H1 (cell line): ENCODE measurements at regions not wholly inside any gene's neighbourhood (a gene's known extent, or its start where the extent isn't known, plus 50 kb on each side); places are given as distances from the start of the nearest gene placed in this dataset.

Experiments
- CTCF ChIA-PET: fragments of 300-600 bp; sonication (Branson Sonifier 250); formaldehyde crosslinking; loops from one replicate; lab custom pipeline; 2021; ENCODE audit not compliant: partially characterized antibody; lab: Charles Lee
- POLR2A ChIA-PET: fragments of 300-600 bp; sonication (Branson Sonifier 250); formaldehyde crosslinking; loops from one replicate; lab custom pipeline; 2021; ENCODE audit warnings: inconsistent platforms; ENCODE audit not compliant: partially characterized antibody; lab: Charles Lee
- DNase-seq, 2 experiments: peaks; one replicate each; pipeline versions ENCODE4 v3.0.0 to v3.0.0-alpha.2; 2010 to 2022; ENCODE audit warnings: low spot score in 2 of 2, low read depth in 1 of 2, mixed read lengths in 1 of 2
- FAIRE-seq: peaks from 2 replicates; lab custom pipeline; 2011; peaks lifted over from hg19 to GRCh38; lab: Jason Lieb, UNC
- H2AFZ ChIP-seq: 2 replicates; pipeline ENCODE4 v1.8.1; 2012; ENCODE audit warnings: low read length, inconsistent platforms
- H2AK5ac ChIP-seq: 2 replicates; pipeline ENCODE4 v1.6.1; 2013; ENCODE audit warnings: low read depth, low read length
- H2BK120ac ChIP-seq: replicated peaks from 2 replicates; pipeline ENCODE3; 2013; ENCODE audit warnings: low read depth, low read length, inconsistent platforms
- H2BK12ac ChIP-seq: 2 replicates; pipeline ENCODE4 v1.6.1; 2013; ENCODE audit warnings: low read depth, low read length
- H2BK15ac ChIP-seq: 2 replicates; pipeline ENCODE4 v1.6.1; 2013; ENCODE audit warnings: low read length
- H2BK20ac ChIP-seq: 2 replicates; pipeline ENCODE4 v1.6.1; 2013; ENCODE audit warnings: low read length
- H2BK5ac ChIP-seq: 2 replicates; pipeline ENCODE4 v1.6.1; 2013; ENCODE audit warnings: low read depth, low read length
- H3K14ac ChIP-seq: 2 replicates; pipeline ENCODE4 v1.6.1; 2013; ENCODE audit warnings: inconsistent platforms; ENCODE audit not compliant: insufficient read length
- H3K18ac ChIP-seq: 2 replicates; pipeline ENCODE4 v1.6.1; 2013; ENCODE audit warnings: low read length; ENCODE audit errors: extremely low read depth
- H3K23ac ChIP-seq: 2 replicates; pipeline ENCODE4 v1.6.1; 2013; ENCODE audit warnings: inconsistent platforms; ENCODE audit not compliant: insufficient read length
- H3K23me2 ChIP-seq: 2 replicates; pipeline ENCODE4 v1.6.1; 2013; ENCODE audit warnings: low read depth, low read length
- H3K27ac ChIP-seq: 2 replicates; pipeline ENCODE4 v1.6.1; 2011; ENCODE audit warnings: low read depth, low read length, inconsistent platforms
- H3K27me3 ChIP-seq, 4 experiments: replicated peaks in 1 of 4; 1 replicate in 1 of 4; 2 replicates in 3 of 4; pipeline versions ENCODE4 v1.6.1 to v1.8.1; 2011 to 2013; ENCODE audit warnings: low read length in 3 of 4, mild to moderate bottlenecking in 3 of 4, inconsistent platforms in 2 of 4, mixed read lengths in 2 of 4, moderate library complexity in 1 of 4; ENCODE audit not compliant: control insufficient read depth in 3 of 4, insufficient read depth in 3 of 4; ENCODE audit errors: extremely low read depth in 1 of 4
- H3K36me3 ChIP-seq, 4 experiments: 2 replicates each; pipeline versions ENCODE4 v1.6.1 to v1.8.1; 2011 to 2013; ENCODE audit warnings: mild to moderate bottlenecking in 4 of 4, low read length in 3 of 4, moderate library complexity in 2 of 4, control low read depth in 1 of 4, inconsistent platforms in 1 of 4; ENCODE audit not compliant: insufficient read depth in 4 of 4, control insufficient read depth in 2 of 4
- H3K4ac ChIP-seq: replicated peaks from 2 replicates; pipeline ENCODE3; 2013; ENCODE audit warnings: low read length, low read depth, mixed read lengths, inconsistent platforms; ENCODE audit not compliant: insufficient read length
- H3K4me1 ChIP-seq, 4 experiments: replicated peaks in 1 of 4; 1 replicate in 1 of 4; 2 replicates in 3 of 4; pipeline versions ENCODE4 v1.6.1 to v1.8.1; 2011 to 2013; ENCODE audit warnings: low read length in 3 of 4, inconsistent platforms in 2 of 4, mixed read lengths in 1 of 4; ENCODE audit not compliant: insufficient read depth in 4 of 4, control insufficient read depth in 3 of 4
- H3K4me2 ChIP-seq, 2 experiments: 2 replicates each; pipeline versions ENCODE4 v1.6.1 to v1.8.1; 2011 to 2013; ENCODE audit warnings: low read depth in 2 of 2, low read length in 2 of 2, control low read depth in 1 of 2, inconsistent platforms in 1 of 2, mild to moderate bottlenecking in 1 of 2; ENCODE audit not compliant: insufficient read depth in 1 of 2
- H3K4me3 ChIP-seq, 4 experiments: fragments of 200-600, 300-600 bp in 1 of 4; sonication (generic), shearing (Covaris generic), sonication (Bioruptor Twin) in 1 of 4; 2 replicates each; pipeline versions ENCODE4 v1.5.1 to v1.8.1; 2011 to 2016; ENCODE audit warnings: low read length in 4 of 4, low read depth in 3 of 4, control low read depth in 2 of 4, inconsistent platforms in 2 of 4, mild to moderate bottlenecking in 2 of 4, mixed read lengths in 1 of 4, moderate library complexity in 1 of 4; ENCODE audit not compliant: insufficient read depth in 2 of 4; ENCODE audit errors: extremely low read depth in 1 of 4
- H3K56ac ChIP-seq: replicated peaks from 2 replicates; pipeline ENCODE3; 2013; ENCODE audit warnings: low read depth, mild to moderate bottlenecking, mixed read lengths, low read length, inconsistent platforms; ENCODE audit not compliant: insufficient read length
- H3K79me1 ChIP-seq: 2 replicates; pipeline ENCODE4 v1.6.1; 2013; ENCODE audit warnings: low read depth, low read length, control low read depth
- H3K79me2 ChIP-seq, 2 experiments: 2 replicates each; pipeline versions ENCODE4 v1.6.1 to v1.8.1; 2012 to 2013; ENCODE audit warnings: low read length in 2 of 2, mild to moderate bottlenecking in 2 of 2, inconsistent platforms in 1 of 2; ENCODE audit not compliant: insufficient read depth in 2 of 2, control insufficient read depth in 1 of 2
- H3K9ac ChIP-seq, 4 experiments: replicated peaks in 1 of 4; 1 replicate in 1 of 4; 2 replicates in 3 of 4; pipeline versions ENCODE4 v1.6.1 to v1.8.1; 2011 to 2013; ENCODE audit warnings: low read depth in 3 of 4, low read length in 3 of 4, control low read depth in 2 of 4, mild to moderate bottlenecking in 2 of 4, moderate library complexity in 2 of 4, inconsistent platforms in 1 of 4; ENCODE audit errors: extremely low read depth in 1 of 4
- H3K9me3 ChIP-seq, 2 experiments: 2 replicates each; pipeline versions ENCODE4 v1.6.1 to v1.8.1; 2012 to 2013; ENCODE audit warnings: mild to moderate bottlenecking in 2 of 2, moderate library complexity in 2 of 2, control low read depth in 1 of 2, inconsistent platforms in 1 of 2, low read depth in 1 of 2, low read length in 1 of 2, mixed read lengths in 1 of 2; ENCODE audit not compliant: insufficient read depth in 2 of 2
- H4K20me1 ChIP-seq, 2 experiments: replicated peaks in 1 of 2; 2 replicates each; pipeline versions ENCODE3 to v1.8.1; 2011 to 2013; ENCODE audit warnings: inconsistent platforms in 2 of 2, low read length in 2 of 2, mild to moderate bottlenecking in 1 of 2; ENCODE audit not compliant: insufficient read depth in 2 of 2, control insufficient read depth in 1 of 2
- H4K5ac ChIP-seq: 2 replicates; pipeline ENCODE4 v1.6.1; 2013; ENCODE audit warnings: low read length, low read depth, mixed read lengths, inconsistent platforms; ENCODE audit not compliant: insufficient read length
- H4K8ac ChIP-seq: 2 replicates; pipeline ENCODE4 v1.8.0; 2013; ENCODE audit warnings: mild to moderate bottlenecking, moderate library complexity, low read length, inconsistent platforms; ENCODE audit not compliant: insufficient read depth; ENCODE audit errors: extremely low read depth
- H4K91ac ChIP-seq: replicated peaks from 2 replicates; pipeline ENCODE3; 2013; ENCODE audit warnings: low read length, mixed read lengths, inconsistent platforms; ENCODE audit not compliant: insufficient read length
- EP300 ChIP-seq, 2 experiments: IDR thresholded peaks; 1 replicate in 1 of 2; 2 replicates in 1 of 2; pipeline ENCODE4 v1.6.1; 2011 to 2012; ENCODE audit warnings: low read depth in 2 of 2, low read length in 2 of 2, mild to moderate bottlenecking in 2 of 2, borderline replicate concordance in 1 of 2, inconsistent platforms in 1 of 2, moderate library complexity in 1 of 2
- GTF2F1 ChIP-seq: IDR thresholded peaks from 2 replicates; pipeline ENCODE4 v1.6.1; 2012; ENCODE audit warnings: low read depth, low read length, improper control_type of control experiment, borderline replicate concordance
- HDAC2 ChIP-seq, 2 experiments: fragments of 300-600 bp in 1 of 2; sonication (generic) in 1 of 2; IDR thresholded peaks; 2 replicates each; pipeline ENCODE4 v1.6.1; 2011 to 2012; ENCODE audit warnings: low read depth in 2 of 2, low read length in 2 of 2, mild to moderate bottlenecking in 2 of 2, moderate library complexity in 2 of 2, borderline replicate concordance in 1 of 2, inconsistent platforms in 1 of 2
- JUND ChIP-seq: IDR thresholded peaks from 2 replicates; pipeline ENCODE4 v1.6.1; 2011; ENCODE audit warnings: mild to moderate bottlenecking, improper control_type of control experiment, low read length
- NRF1 ChIP-seq: IDR thresholded peaks from 2 replicates; pipeline ENCODE4 v1.6.1; 2011; ENCODE audit warnings: mild to moderate bottlenecking, low read depth, low read length, improper control_type of control experiment
- POLR2A ChIP-seq, 2 experiments: IDR thresholded peaks; 1 replicate in 1 of 2; 2 replicates in 1 of 2; pipeline ENCODE4 v1.6.1; 2011; ENCODE audit warnings: low read depth in 2 of 2, low read length in 2 of 2, mild to moderate bottlenecking in 2 of 2; ENCODE audit errors: control extremely low read depth in 1 of 2
- RAD21 ChIP-seq, 2 experiments: IDR thresholded peaks in 1 of 2; conservative IDR thresholded peaks in 1 of 2; 2 replicates each; pipeline ENCODE4 v1.6.1; 2011; ENCODE audit warnings: low read depth in 2 of 2, low read length in 2 of 2, improper control_type of control experiment in 1 of 2, inconsistent platforms in 1 of 2, mild to moderate bottlenecking in 1 of 2, moderate library complexity in 1 of 2
- SIRT6 ChIP-seq: IDR thresholded peaks from one replicate; pipeline ENCODE4 v1.7.1; 2012; ENCODE audit warnings: low read length, inconsistent platforms
- SIX5 ChIP-seq: IDR thresholded peaks from 2 replicates; pipeline ENCODE4 v1.6.1; 2011; ENCODE audit warnings: mild to moderate bottlenecking, low read depth, low read length
- TCF12 ChIP-seq: IDR thresholded peaks from 2 replicates; pipeline ENCODE4 v1.6.1; 2011; ENCODE audit warnings: low read depth, mild to moderate bottlenecking, low read length
- WGBS, 2 experiments: shearing (Covaris generic) in 1 of 2; methylation state at CpG; one replicate each; pipeline versions ENCODE4 v1.1.6 to v1.1.7; 2013 to 2015; ENCODE audit warnings: low lambda C conversion rate in 2 of 2, mixed read lengths in 2 of 2, inconsistent platforms in 1 of 2, low coverage in 1 of 2, missing lambda C conversion rate in 1 of 2; ENCODE audit not compliant: insufficient replicate concordance in 2 of 2, insufficient coverage in 1 of 2, insufficient read length in 1 of 2; ENCODE audit errors: extremely low coverage in 1 of 2, missing lambda C conversion rate in 1 of 2; 5-methylcytosine and 5-hydroxymethylcytosine counted together

DNA sequence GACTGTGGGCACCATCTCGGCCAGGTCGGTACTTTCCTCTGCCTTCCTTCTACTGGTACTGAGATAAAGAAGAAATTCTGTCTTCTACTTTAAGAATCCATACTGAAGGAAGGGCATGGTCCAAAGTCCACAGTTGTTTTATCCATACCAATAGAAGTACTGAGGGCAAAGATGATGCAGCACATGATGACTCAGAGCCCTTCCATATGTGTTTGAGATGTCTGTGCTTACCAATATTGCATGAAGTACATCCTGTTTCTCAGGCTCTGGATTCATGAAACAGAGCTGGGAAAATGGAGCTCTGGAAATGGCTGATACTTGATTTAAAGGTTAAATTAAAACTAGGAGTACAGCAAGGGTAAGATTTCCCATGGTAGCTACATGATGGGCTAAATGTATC is 799.9 kb downstream of the NLGN4Y start:
- H4K91ac ChIP-seq: no peak overlapping the region
- H4K5ac ChIP-seq: no peak overlapping the region
- H2AK5ac ChIP-seq: no peak overlapping the region
- H3K4me3 ChIP-seq: no peak overlapping the region
- POLR2A ChIA-PET: no interaction called here
- WGBS, 2 experiments: 100% methylated on average over 2 of the region's 2 CpGs; no CpG with 5 or more reads in 1 of the 2 experiments
- H3K23me2 ChIP-seq: no peaks in the 10 kb centered on the region
- H2BK12ac ChIP-seq: no peak overlapping the region
- no peak overlapping the region for H3K27ac ChIP-seq
- no peak overlapping the region for H3K4ac ChIP-seq
- H3K14ac ChIP-seq: no peak overlapping the region
- H3K79me1 ChIP-seq: no peaks in the 10 kb centered on the region
- H3K79me2 ChIP-seq: no peaks in the 10 kb centered on the region
- H4K20me1 ChIP-seq: no peaks in the 10 kb centered on the region
- H3K18ac ChIP-seq: no peak overlapping the region
- no peak overlapping the region for H4K8ac ChIP-seq
- no peaks in the 10 kb centered on the region for H3K9me3 ChIP-seq
- H2BK15ac ChIP-seq: no peak overlapping the region
- TF ChIP-seq SIRT6: no peak
- TF ChIP-seq TCF12: no peak
- TF ChIP-seq GTF2F1: no peak
- no peak for TF ChIP-seq EP300 (IDR thresholded peaks at IDR 0.05; ENCODE audit: borderline replicate concordance in 1 of 2, low read depth in 2 of 2, low read length in 2 of 2)
- no peak for TF ChIP-seq NRF1
- no peak for TF ChIP-seq SIX5
- no peak for TF ChIP-seq RAD21 (IDR thresholded peaks at IDR 0.05 in 1 of 2, conservative IDR thresholded peaks at IDR 0.05 in 1 of 2; ENCODE audit: low read depth in 2 of 2, low read length in 2 of 2)
- no peak for TF ChIP-seq HDAC2 (IDR thresholded peaks at IDR 0.05; ENCODE audit: borderline replicate concordance in 1 of 2, low read depth in 2 of 2, low read length in 2 of 2)
- no peak for TF ChIP-seq JUND
- no peak for TF ChIP-seq POLR2A (IDR thresholded peaks at IDR 0.05; ENCODE audit: control extremely low read depth in 1 of 2, low read depth in 2 of 2, low read length in 2 of 2)
- no peak overlapping the region for H2AFZ ChIP-seq
- H2BK5ac ChIP-seq: no peak overlapping the region
- DNase-seq: no peak
- no peak overlapping the region for H2BK20ac ChIP-seq
- H3K4me1 ChIP-seq: no peaks in the 10 kb centered on the region
- H3K23ac ChIP-seq: no peak overlapping the region
- CTCF ChIA-PET: no interaction called here
- H3K4me2 ChIP-seq: no peak overlapping the region
- no peak overlapping the region for H2BK120ac ChIP-seq
- no peak for FAIRE-seq
- no peak overlapping the region for H3K56ac ChIP-seq
- no peaks in the 10 kb centered on the region for H3K36me3 ChIP-seq
- H3K9ac ChIP-seq: no peak overlapping the region
- no peaks in the 10 kb centered on the region for H3K27me3 ChIP-seq
